IPS-18a (cell line): ENCODE measurements at regions not wholly inside any gene's neighbourhood (a gene's known extent, or its start where the extent isn't known, plus 50 kb on each side); places are given as distances from the start of the nearest gene placed in this dataset.

Experiments
- H3K27ac ChIP-seq: one replicate; pipeline ENCODE4 v1.5.1; 2013; ENCODE audit warnings: low read length
- H3K27me3 ChIP-seq: one replicate; pipeline ENCODE4 v1.6.1; 2013; ENCODE audit warnings: mild to moderate bottlenecking, low read length; ENCODE audit not compliant: control insufficient read depth, insufficient read depth
- H3K36me3 ChIP-seq: one replicate; pipeline ENCODE4 v1.6.1; 2013; ENCODE audit warnings: low read depth, low read length; ENCODE audit not compliant: control insufficient read depth
- H3K4me1 ChIP-seq: one replicate; pipeline ENCODE4 v1.6.1; 2013; ENCODE audit warnings: low read depth, low read length; ENCODE audit not compliant: control insufficient read depth
- H3K4me3 ChIP-seq: one replicate; pipeline ENCODE4 v1.5.1; 2013; ENCODE audit warnings: low read length
- H3K9ac ChIP-seq: one replicate; pipeline ENCODE4 v1.6.1; 2013; ENCODE audit warnings: mild to moderate bottlenecking, low read length, moderate library complexity
- H3K9me3 ChIP-seq: one replicate; pipeline ENCODE4 v1.6.1; 2013; ENCODE audit warnings: low read depth, low read length; ENCODE audit not compliant: control insufficient read depth

GRCh38 chr5:123810253-123810652 is 298.3 kb downstream of the CSNK1G3 start:
- Histone ChIP-seq H3K27ac (no peak overlapping the region), H3K4me1 (peaks cover 76% of the 10 kb centered on the region), H3K9me3 (no peaks in the 10 kb centered on the region), H3K36me3 (no peaks in the 10 kb centered on the region), H3K27me3 (no peaks in the 10 kb centered on the region), H3K9ac (no peak overlapping the region), H3K4me3 (no peak overlapping the region)

- Histone ChIP-seq H3K36me3 (no peaks in the 10 kb centered on the region), H3K4me3 (no peak overlapping the region), H3K9me3 (no peaks in the 10 kb centered on the region), H3K9ac (no peak overlapping the region), H3K27me3 (no peaks in the 10 kb centered on the region), H3K27ac (no peak overlapping the region), H3K4me1 (peaks cover 72% of the 10 kb centered on the region)
These were observed 297.7 kb downstream of the CSNK1G3 start for GRCh38 chr5:123809594-123810221.

GRCh38 chr5:123808461-123809380 is 296.7 kb downstream of the CSNK1G3 start:
- Histone ChIP-seq H3K27ac (no peak overlapping the region), H3K9ac (no peak overlapping the region), H3K4me1 (peaks cover 62% of the 10 kb centered on the region), H3K9me3 (no peaks in the 10 kb centered on the region), H3K36me3 (no peaks in the 10 kb centered on the region), H3K4me3 (no peak overlapping the region), H3K27me3 (no peaks in the 10 kb centered on the region)

GRCh38 chr5:123807177-123807945 is 295.4 kb downstream of the CSNK1G3 start:
- H3K36me3 ChIP-seq = no peaks in the 10 kb centered on the region
- no peak overlapping the region for H3K9ac ChIP-seq
- H3K27ac ChIP-seq = no peak overlapping the region
- H3K4me1 ChIP-seq = peaks cover 61% of the 10 kb centered on the region
- H3K9me3 ChIP-seq = no peaks in the 10 kb centered on the region
- no peak overlapping the region for H3K4me3 ChIP-seq
- no peaks in the 10 kb centered on the region for H3K27me3 ChIP-seq

GRCh38 chr5:123806644-123807043 is 294.7 kb downstream of the CSNK1G3 start:
- H3K9me3 ChIP-seq = no peaks in the 10 kb centered on the region
- H3K27me3 ChIP-seq = no peaks in the 10 kb centered on the region
- H3K4me3 ChIP-seq = no peak overlapping the region
- peaks cover 62% of the 10 kb centered on the region for H3K4me1 ChIP-seq
- H3K9ac ChIP-seq = no peak overlapping the region
- no peaks in the 10 kb centered on the region for H3K36me3 ChIP-seq
- H3K27ac ChIP-seq = no peak overlapping the region

- H3K9me3 ChIP-seq = no peaks in the 10 kb centered on the region
- H3K27me3 ChIP-seq = no peaks in the 10 kb centered on the region
- peaks cover 50% of the 10 kb centered on the region for H3K4me1 ChIP-seq
- no peak overlapping the region for H3K4me3 ChIP-seq
- H3K36me3 ChIP-seq = no peaks in the 10 kb centered on the region
- H3K9ac ChIP-seq = no peak overlapping the region
- H3K27ac ChIP-seq = no peak overlapping the region
These were observed 293.3 kb downstream of the CSNK1G3 start for GRCh38 chr5:123805300-123805699.

GRCh38 chr5:123803359-123803758 is 291.4 kb downstream of the CSNK1G3 start:
- Histone ChIP-seq H3K4me1 (peaks cover 33% of the 10 kb centered on the region), H3K27ac (no peak overlapping the region), H3K36me3 (no peaks in the 10 kb centered on the region), H3K27me3 (no peaks in the 10 kb centered on the region), H3K9ac (no peak overlapping the region), H3K4me3 (no peak overlapping the region), H3K9me3 (no peaks in the 10 kb centered on the region)

- Histone ChIP-seq H3K9me3 (no peaks in the 10 kb centered on the region), H3K4me1 (peaks cover 25% of the 10 kb centered on the region), H3K4me3 (no peak overlapping the region), H3K9ac (no peak overlapping the region), H3K36me3 (no peaks in the 10 kb centered on the region), H3K27me3 (no peaks in the 10 kb centered on the region), H3K27ac (no peak overlapping the region)
These were observed 290.4 kb downstream of the CSNK1G3 start for GRCh38 chr5:123802298-123802951.

GRCh38 chr5:123800640-123801039 is 288.7 kb downstream of the CSNK1G3 start:
- no peaks in the 10 kb centered on the region for H3K9me3 ChIP-seq
- no peaks in the 10 kb centered on the region for H3K36me3 ChIP-seq
- no peak overlapping the region for H3K4me3 ChIP-seq
- H3K9ac ChIP-seq = no peak overlapping the region
- no peak overlapping the region for H3K27ac ChIP-seq
- H3K27me3 ChIP-seq = no peaks in the 10 kb centered on the region
- peaks cover 16% of the 10 kb centered on the region for H3K4me1 ChIP-seq

GRCh38 chr5:123795688-123796087 is 283.7 kb downstream of the CSNK1G3 start:
- Histone ChIP-seq H3K27me3 (no peaks in the 10 kb centered on the region), H3K27ac (no peak overlapping the region), H3K9me3 (no peaks in the 10 kb centered on the region), H3K36me3 (no peaks in the 10 kb centered on the region), H3K4me3 (no peak overlapping the region), H3K4me1 (no peaks in the 10 kb centered on the region), H3K9ac (no peak overlapping the region)

GRCh38 chr5:123790226-123790625 is 278.2 kb downstream of the CSNK1G3 start:
- Histone ChIP-seq H3K4me1 (peaks cover 10% of the 10 kb centered on the region), H3K9ac (no peak overlapping the region), H3K9me3 (no peaks in the 10 kb centered on the region), H3K36me3 (no peaks in the 10 kb centered on the region), H3K27me3 (no peaks in the 10 kb centered on the region), H3K27ac (no peak overlapping the region), H3K4me3 (no peak overlapping the region)
